ENCODE measurements at regions not wholly inside any gene's neighbourhood (a gene's known extent, or its start where the extent isn't known, plus 50 kb on each side); places are given as distances from the start of the nearest gene placed in this dataset.

GRCh38 chr14:49994951-49995561 is 102.2 kb downstream of the ARF6 start:
- in situ Hi-C loops (cut with MboI; ENCODE audit: low sequenced_read_pairs), result no loop called here

GRCh38 chr14:49997991-49998390 is 105.1 kb downstream of the ARF6 start:
- in situ Hi-C loops (cut with MboI; ENCODE audit: low sequenced_read_pairs), result no loop called here

GRCh38 chr14:49999146-49999761 is 106.4 kb downstream of the ARF6 start:
- in situ Hi-C loops (cut with MboI; ENCODE audit: low sequenced_read_pairs), result no loop called here

- in situ Hi-C loops (cut with MboI; ENCODE audit: low sequenced_read_pairs), result no loop called here
These were observed 107.0 kb downstream of the ARF6 start for GRCh38 chr14:49999826-50000379.

- in situ Hi-C loops (cut with MboI; ENCODE audit: low sequenced_read_pairs), result no loop called here
These were observed 107.7 kb downstream of the ARF6 start for GRCh38 chr14:50000380-50001150.

- in situ Hi-C loops (cut with MboI; ENCODE audit: low sequenced_read_pairs), result no loop called here
These were observed 108.5 kb downstream of the ARF6 start for GRCh38 chr14:50001151-50001998.

- in situ Hi-C loops (cut with MboI; ENCODE audit: low sequenced_read_pairs), result no loop called here
These were observed 109.4 kb downstream of the ARF6 start for GRCh38 chr14:50001999-50002925.

- in situ Hi-C loops (cut with MboI; ENCODE audit: low sequenced_read_pairs), result no loop called here
These were observed 110.0 kb downstream of the ARF6 start for GRCh38 chr14:50002926-50003212.

- in situ Hi-C loops (cut with MboI; ENCODE audit: low sequenced_read_pairs), result no loop called here
These were observed 110.5 kb downstream of the ARF6 start for GRCh38 chr14:50003213-50004021.

- in situ Hi-C loops (cut with MboI; ENCODE audit: low sequenced_read_pairs), result no loop called here
These were observed 110.2 kb downstream of the VCPKMT start for GRCh38 chr14:50006141-50006540.

- in situ Hi-C loops (cut with MboI; ENCODE audit: low sequenced_read_pairs), result no loop called here
These were observed 109.1 kb downstream of the VCPKMT start for GRCh38 chr14:50007123-50007903.

GRCh38 chr14:50008562-50008961 is 107.8 kb downstream of the VCPKMT start:
- in situ Hi-C loops (cut with MboI; ENCODE audit: low sequenced_read_pairs), result no loop called here

GRCh38 chr14:50008974-50009373 is 107.4 kb downstream of the VCPKMT start:
- in situ Hi-C loops (cut with MboI; ENCODE audit: low sequenced_read_pairs), result no loop called here

GRCh38 chr14:50010752-50011151 is 105.6 kb downstream of the VCPKMT start:
- in situ Hi-C loops (cut with MboI; ENCODE audit: low sequenced_read_pairs), result no loop called here

GRCh38 chr14:50011242-50011641 is 105.1 kb downstream of the VCPKMT start:
- in situ Hi-C loops (cut with MboI; ENCODE audit: low sequenced_read_pairs), result no loop called here

- in situ Hi-C loops (cut with MboI; ENCODE audit: low sequenced_read_pairs), result no loop called here
These were observed 103.7 kb downstream of the VCPKMT start for GRCh38 chr14:50012644-50013043.

- in situ Hi-C loops (cut with MboI; ENCODE audit: low sequenced_read_pairs), result no loop called here
These were observed 103.0 kb downstream of the VCPKMT start for GRCh38 chr14:50013198-50013918.

- in situ Hi-C loops (cut with MboI; ENCODE audit: low sequenced_read_pairs), result no loop called here
These were observed 102.4 kb downstream of the VCPKMT start for GRCh38 chr14:50013934-50014333.

Data from HL-60/S4 treated with phorbol 12-myristate 13-acetate at 8.2 ng/mL for 4 days and 3 days (cell line).